KOPT-K1 (cell line): ENCODE measurements at regions not wholly inside any gene's neighbourhood (a gene's known extent, or its start where the extent isn't known, plus 50 kb on each side); places are given as distances from the start of the nearest gene placed in this dataset.
"Not testable (repeated sequence)": the region's sequence is repeated elsewhere in the genome, so short reads cannot be mapped to it uniquely, and the experiment has no call there.

ENCODE experiments used
- H3K27ac ChIP-seq: fragments of 200-600 bp; sonication (generic); 2 replicates; pipeline ENCODE4 v1.5.1; 2016; ENCODE audit warnings: antibody characterized with exemption, mild to moderate bottlenecking, low read depth, low read length; ENCODE audit not compliant: poor library complexity, severe bottlenecking
- H3K36me3 ChIP-seq: fragments of 200-600 bp; sonication (generic); 2 replicates; pipeline ENCODE4 v1.5.1; 2017; ENCODE audit warnings: antibody characterized with exemption, mild to moderate bottlenecking, low read length, moderate library complexity; ENCODE audit not compliant: insufficient read depth
- H3K9me3 ChIP-seq: fragments of 200-600 bp; sonication (generic); 2 replicates; pipeline ENCODE4 v1.5.1; 2017; ENCODE audit warnings: antibody characterized with exemption, low read length, mild to moderate bottlenecking; ENCODE audit not compliant: insufficient read depth, poor library complexity, severe bottlenecking

- no peaks in the 10 kb centered on the region for H3K9me3 ChIP-seq
- H3K27ac ChIP-seq: no peak overlapping the region
- no peaks in the 10 kb centered on the region for H3K36me3 ChIP-seq
Measured at GRCh38 chr13:39825886-39826285, 170.4 kb downstream of the COG6 start.

GRCh38 chr13:39835253-39835652 lies 179.8 kb downstream of the COG6 start:
- Histone ChIP-seq H3K27ac (no peak overlapping the region), H3K9me3 (no peaks in the 10 kb centered on the region), H3K36me3 (no peaks in the 10 kb centered on the region)

- no peaks in the 10 kb centered on the region for H3K9me3 ChIP-seq
- H3K27ac ChIP-seq: no peak overlapping the region
- no peaks in the 10 kb centered on the region for H3K36me3 ChIP-seq
Measured at GRCh38 chr13:39836038-39836437, 180.6 kb downstream of the COG6 start.

- not testable (repeated sequence) for H3K27ac ChIP-seq, H3K9me3 ChIP-seq, H3K36me3 ChIP-seq
Measured at GRCh38 chr13:39837866-39838265, 182.4 kb downstream of the COG6 start.

GRCh38 chr13:39840201-39840600 lies 184.7 kb downstream of the COG6 start:
- Histone ChIP-seq H3K27ac (no peak overlapping the region), H3K36me3 (no peaks in the 10 kb centered on the region), H3K9me3 (no peaks in the 10 kb centered on the region)

- H3K36me3 ChIP-seq: no peaks in the 10 kb centered on the region
- H3K9me3 ChIP-seq: no peaks in the 10 kb centered on the region
- H3K27ac ChIP-seq: no peak overlapping the region
Measured at GRCh38 chr13:39847336-39847735, 191.9 kb downstream of the COG6 start.

- no peaks in the 10 kb centered on the region for H3K36me3 ChIP-seq
- H3K27ac ChIP-seq: no peak overlapping the region
- H3K9me3 ChIP-seq: peaks cover 6% of the 10 kb centered on the region
Measured at GRCh38 chr13:39855236-39855635, 199.8 kb downstream of the COG6 start.

GRCh38 chr13:39856714-39857113 lies 201.3 kb downstream of the COG6 start:
- Histone ChIP-seq H3K36me3 (no peaks in the 10 kb centered on the region), H3K9me3 (peaks cover 6% of the 10 kb centered on the region), H3K27ac (no peak overlapping the region)

- Histone ChIP-seq H3K36me3 (no peaks in the 10 kb centered on the region), H3K27ac (no peak overlapping the region), H3K9me3 (peaks cover 6% of the 10 kb centered on the region)
Measured at GRCh38 chr13:39858794-39859193, 203.3 kb downstream of the COG6 start.

- Histone ChIP-seq H3K36me3 (no peaks in the 10 kb centered on the region), H3K27ac (no peak overlapping the region), H3K9me3 (peaks cover 5% of the 10 kb centered on the region)
Measured at GRCh38 chr13:39859898-39860297, 204.4 kb downstream of the COG6 start.

GRCh38 chr13:39862900-39863299 lies 207.4 kb downstream of the COG6 start:
- Histone ChIP-seq H3K27ac (no peak overlapping the region), H3K9me3 (no peaks in the 10 kb centered on the region), H3K36me3 (no peaks in the 10 kb centered on the region)

- no peak overlapping the region for H3K27ac ChIP-seq
Measured at GRCh38 chr13:39864221-39864620, 208.8 kb downstream of the COG6 start.

GRCh38 chr13:39866722-39867121 lies 211.3 kb downstream of the COG6 start:
- Histone ChIP-seq H3K27ac (no peak overlapping the region), H3K36me3 (no peaks in the 10 kb centered on the region), H3K9me3 (no peaks in the 10 kb centered on the region)

More at GRCh38 chr13:39864221-39864620, 208.8 kb downstream of the COG6 start:
- Histone ChIP-seq H3K9me3 (no peaks in the 10 kb centered on the region), H3K36me3 (no peaks in the 10 kb centered on the region)

GRCh38 chr13:39867807-39868206 lies 212.3 kb downstream of the COG6 start:
- H3K27ac ChIP-seq: no peak overlapping the region
- H3K9me3 ChIP-seq: no peaks in the 10 kb centered on the region
- no peaks in the 10 kb centered on the region for H3K36me3 ChIP-seq

GRCh38 chr13:39870197-39870747 lies 214.8 kb downstream of the COG6 start:
- no peak overlapping the region for H3K27ac ChIP-seq
- H3K36me3 ChIP-seq: no peaks in the 10 kb centered on the region
- H3K9me3 ChIP-seq: no peaks in the 10 kb centered on the region

- H3K27ac ChIP-seq: no peak overlapping the region
- H3K36me3 ChIP-seq: no peaks in the 10 kb centered on the region
- no peaks in the 10 kb centered on the region for H3K9me3 ChIP-seq
Measured at GRCh38 chr13:39874331-39875053, 219.0 kb downstream of the COG6 start.
